Vagina (tissue), 2 donors: ENCODE measurements at regions not wholly inside any gene's neighbourhood (a gene's known extent, or its start where the extent isn't known, plus 50 kb on each side); places are given as distances from the start of the nearest gene placed in this dataset.

ENCODE experiments used
- DNase-seq, 2 donors: peaks; one replicate each; pipeline ENCODE4 v3.0.0-alpha.2; 2017; ENCODE audit errors: extremely low spot score in 2 of 2
- H3K27ac ChIP-seq: fragments of 200-600 bp; sonication (generic); one replicate; pipeline ENCODE4 v1.5.1; 2019
- H3K27me3 ChIP-seq: fragments of 200-600 bp; sonication (generic); one replicate; pipeline ENCODE4 v1.5.1; 2019
- H3K36me3 ChIP-seq, 2 donors: fragments of 200-600 bp; sonication (generic); one replicate each; pipeline ENCODE4 v1.5.1; 2017 to 2019
- H3K4me1 ChIP-seq: fragments of 200-600 bp; sonication (generic); one replicate; pipeline ENCODE4 v1.5.1; 2019
- H3K4me3 ChIP-seq, 2 donors: fragments of 200-600 bp; sonication (generic); 1 replicate in 1 of 2; 2 replicates in 1 of 2; pipeline ENCODE4 v1.5.1; 2016 to 2019
- H3K9me3 ChIP-seq: fragments of 200-600 bp; sonication (generic); one replicate; pipeline ENCODE4 v1.5.1; 2019
- CTCF ChIP-seq, 3 experiments: fragments of 450-650 bp in 2 of 3; fragments of 200-600 bp in 1 of 3; sonication (generic) in 1 of 3; IDR thresholded peaks; one replicate each; pipeline ENCODE4 v1.5.1; 2017 to 2019; ENCODE audit warnings: antibody characterized with exemption in 3 of 3, mild to moderate bottlenecking in 2 of 3, moderate library complexity in 2 of 3
- POLR2A ChIP-seq, 2 donors: fragments of 450-650 bp; IDR thresholded peaks; one replicate each; pipeline ENCODE4 v1.6.1; 2017; ENCODE audit warnings: antibody characterized with exemption in 2 of 2, mild to moderate bottlenecking in 2 of 2, moderate library complexity in 2 of 2
- POLR2AphosphoS5 ChIP-seq, 2 donors: sonication (generic); formaldehyde crosslinking; IDR thresholded peaks; one replicate each; pipeline ENCODE4 v1.9.0; 2017; ENCODE audit warnings: antibody characterized with exemption in 2 of 2, mild to moderate bottlenecking in 2 of 2, low read depth in 1 of 2; ENCODE audit not compliant: insufficient read depth in 1 of 2
- intact Hi-C: fragments of 100-400 bp; cut with DNase I; formaldehyde crosslinking; loops from one replicate; pipeline ENCODE4 v1.15.1; 2023

GRCh38 chr7:54814401-54814800 lies 55.4 kb upstream of the SEC61G start:
- no peak for DNase-seq
- H3K36me3 ChIP-seq: no peaks in the 10 kb centered on the region
- no peaks in the 10 kb centered on the region for H3K9me3 ChIP-seq
- intact Hi-C loops: no loop called here
- H3K27ac ChIP-seq: no peak overlapping the region
- TF ChIP-seq POLR2A (IDR thresholded peaks at IDR 0.05) (no peak), POLR2AphosphoS5 (IDR thresholded peaks at IDR 0.05; ENCODE audit: insufficient read depth in 1 of 2, low read depth in 1 of 2) (no peak), CTCF (IDR thresholded peaks at IDR 0.05) (no peak)
- H3K27me3 ChIP-seq: no peaks in the 10 kb centered on the region
- peaks cover 9% of the 10 kb centered on the region for H3K4me1 ChIP-seq
- no peak overlapping the region for H3K4me3 ChIP-seq

- no peak for DNase-seq
- intact Hi-C loops: no loop called here
- Histone ChIP-seq H3K27ac (no peak overlapping the region), H3K4me1 (peaks cover 9% of the 10 kb centered on the region), H3K4me3 (no peak overlapping the region), H3K9me3 (no peaks in the 10 kb centered on the region), H3K36me3 (no peaks in the 10 kb centered on the region), H3K27me3 (no peaks in the 10 kb centered on the region)
- TF ChIP-seq POLR2AphosphoS5 (IDR thresholded peaks at IDR 0.05; ENCODE audit: insufficient read depth in 1 of 2, low read depth in 1 of 2): no peak
- TF ChIP-seq CTCF (IDR thresholded peaks at IDR 0.05): no peak
- TF ChIP-seq POLR2A (IDR thresholded peaks at IDR 0.05): no peak
These were observed 58.1 kb upstream of the SEC61G start for GRCh38 chr7:54817152-54817551.

GRCh38 chr7:54823776-54824175 lies 64.8 kb upstream of the SEC61G start:
- Histone ChIP-seq H3K4me1 (peaks cover 18% of the 10 kb centered on the region), H3K9me3 (no peaks in the 10 kb centered on the region), H3K36me3 (no peaks in the 10 kb centered on the region), H3K27me3 (no peaks in the 10 kb centered on the region), H3K27ac (no peak overlapping the region), H3K4me3 (no peak overlapping the region)
- TF ChIP-seq POLR2A (IDR thresholded peaks at IDR 0.05): no peak
- intact Hi-C loops: no loop called here
- no peak for DNase-seq

- Histone ChIP-seq H3K4me1 (peaks cover 18% of the 10 kb centered on the region), H3K9me3 (no peaks in the 10 kb centered on the region), H3K27me3 (no peaks in the 10 kb centered on the region), H3K4me3 (no peak overlapping the region), H3K27ac (no peak overlapping the region), H3K36me3 (no peaks in the 10 kb centered on the region)
- TF ChIP-seq POLR2AphosphoS5 (IDR thresholded peaks at IDR 0.05; ENCODE audit: insufficient read depth in 1 of 2, low read depth in 1 of 2) (no peak), CTCF (IDR thresholded peaks at IDR 0.05) (no peak), POLR2A (IDR thresholded peaks at IDR 0.05) (no peak)
- no peak for DNase-seq
- intact Hi-C loops: no loop called here
These were observed 65.6 kb upstream of the SEC61G start for GRCh38 chr7:54824655-54825054.

- Histone ChIP-seq H3K27ac (no peak overlapping the region), H3K9me3 (no peaks in the 10 kb centered on the region), H3K4me1 (peaks cover 18% of the 10 kb centered on the region), H3K36me3 (no peaks in the 10 kb centered on the region), H3K4me3 (no peak overlapping the region), H3K27me3 (no peaks in the 10 kb centered on the region)
- intact Hi-C loops: no loop called here
- no peak for DNase-seq
- TF ChIP-seq POLR2AphosphoS5 (IDR thresholded peaks at IDR 0.05; ENCODE audit: insufficient read depth in 1 of 2, low read depth in 1 of 2): no peak
- TF ChIP-seq CTCF (IDR thresholded peaks at IDR 0.05): no peak
- no peak for TF ChIP-seq POLR2A (IDR thresholded peaks at IDR 0.05)
These were observed 66.4 kb upstream of the SEC61G start for GRCh38 chr7:54825368-54825767.

GRCh38 chr7:54827734-54828133 lies 68.7 kb upstream of the SEC61G start:
- no peak for DNase-seq
- H3K9me3 ChIP-seq: no peaks in the 10 kb centered on the region
- intact Hi-C loops: no loop called here
- peaks cover 18% of the 10 kb centered on the region for H3K4me1 ChIP-seq
- H3K36me3 ChIP-seq: no peaks in the 10 kb centered on the region
- no peak overlapping the region for H3K27ac ChIP-seq
- H3K4me3 ChIP-seq: no peak overlapping the region
- no peaks in the 10 kb centered on the region for H3K27me3 ChIP-seq
- no peak for TF ChIP-seq POLR2AphosphoS5 (IDR thresholded peaks at IDR 0.05; ENCODE audit: insufficient read depth in 1 of 2, low read depth in 1 of 2)
- no peak for TF ChIP-seq CTCF (IDR thresholded peaks at IDR 0.05)
- TF ChIP-seq POLR2A (IDR thresholded peaks at IDR 0.05): no peak
